Fibroblast of peridontal ligament (primary cell): ENCODE measurements at regions not wholly inside any gene's neighbourhood (a gene's known extent, or its start where the extent isn't known, plus 50 kb on each side); places are given as distances from the start of the nearest gene placed in this dataset.
"Not testable (repeated sequence)": the region's sequence is repeated elsewhere in the genome, so short reads cannot be mapped to it uniquely, and the experiment has no call there.

ENCODE experiments used
- DNase-seq: peaks from one replicate; pipeline ENCODE4 v3.0.0-alpha.2; 2010; ENCODE audit errors: extremely low read depth

- DNase-seq, result no peak
Observed at GRCh38 chr2:111251711-111252110, 131.0 kb downstream of the BCL2L11 start.

DNA sequence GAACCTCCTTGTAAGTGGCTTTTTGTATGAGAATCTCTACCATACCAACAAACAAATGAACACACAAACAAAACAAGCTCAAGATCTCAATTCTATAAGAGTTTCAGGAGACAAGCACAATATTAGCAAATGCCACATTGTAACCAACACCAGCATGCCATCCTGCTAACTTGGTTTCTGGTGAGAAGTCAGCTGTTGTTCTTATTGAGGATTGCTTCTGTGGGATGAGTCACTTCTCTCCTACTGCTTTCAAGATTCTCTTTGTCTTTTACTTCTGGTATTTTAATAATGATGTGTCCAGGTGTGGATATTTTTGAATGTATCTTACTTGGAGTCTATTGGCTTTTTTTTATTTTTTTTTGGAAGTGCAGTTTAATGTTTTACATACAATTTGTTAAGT lies 131.7 kb downstream of the BCL2L11 start:
- DNase-seq, result no peak

DNA sequence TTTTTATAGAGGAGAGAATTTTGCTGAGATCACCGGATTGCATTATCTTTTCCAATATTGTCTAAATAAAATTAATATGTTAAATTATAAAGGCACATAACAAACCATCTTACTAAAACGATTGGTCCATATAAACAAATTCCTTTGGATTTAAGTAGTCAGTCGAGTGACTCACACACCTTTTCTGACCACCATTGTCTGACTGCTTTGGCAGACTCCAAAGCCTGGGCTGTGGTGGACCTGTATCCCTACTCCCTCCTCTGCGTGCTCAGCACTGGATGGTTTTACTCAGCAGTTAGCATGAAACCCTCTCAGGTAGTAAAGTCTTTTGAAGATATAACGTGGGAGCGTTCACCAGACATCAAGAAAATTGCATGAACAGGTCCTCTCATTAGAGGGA lies 134.2 kb downstream of the BCL2L11 start:
- DNase-seq, result not testable (repeated sequence)

DNA sequence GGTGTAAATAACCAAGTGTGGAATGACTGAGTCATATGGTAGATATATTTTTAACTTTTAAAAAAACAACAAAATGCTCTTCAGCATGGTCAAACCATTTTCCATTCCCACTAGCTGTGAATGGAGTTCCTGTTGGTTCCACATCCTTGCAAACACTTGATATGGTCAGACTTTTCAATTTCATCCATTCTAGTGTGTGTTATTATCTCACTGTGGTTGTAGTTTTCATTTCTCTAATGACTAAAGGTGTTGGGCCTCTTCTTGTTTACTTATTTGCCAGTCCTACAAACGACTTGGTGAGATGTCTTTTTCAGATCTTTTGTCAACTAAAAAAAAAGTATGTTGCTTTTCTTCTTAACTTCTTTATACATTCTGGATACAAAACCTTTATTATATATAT lies 135.9 kb downstream of the BCL2L11 start:
- DNase-seq, result not testable (repeated sequence)

DNA sequence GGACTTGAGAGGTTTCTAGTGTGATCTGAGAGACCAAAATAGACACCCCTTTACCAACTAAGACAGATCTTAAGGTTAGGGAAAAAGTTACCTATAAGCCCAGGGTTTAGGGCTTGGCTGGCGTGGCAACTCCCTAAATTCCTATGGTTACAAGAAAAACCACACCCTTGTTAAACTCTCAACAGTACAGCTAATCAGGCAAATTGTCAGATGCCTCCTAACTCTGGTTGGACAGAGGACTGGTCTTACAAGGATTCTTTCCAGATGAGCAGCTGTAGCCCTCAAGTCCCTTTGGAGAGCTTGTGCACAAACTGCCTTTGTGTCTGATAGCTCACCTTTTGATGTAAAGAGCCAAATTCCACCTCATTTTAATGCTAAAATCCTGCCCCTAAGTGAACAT lies 136.9 kb downstream of the BCL2L11 start:
- not testable (repeated sequence) for DNase-seq

GRCh38 chr2:111258318-111258717 lies 137.6 kb downstream of the BCL2L11 start:
- DNase-seq, result not testable (repeated sequence)

- not testable (repeated sequence) for DNase-seq
Observed at GRCh38 chr2:111262627-111263379, 142.1 kb downstream of the BCL2L11 start.

- DNase-seq, result not testable (repeated sequence)
Observed at GRCh38 chr2:111263380-111264017, 142.8 kb downstream of the BCL2L11 start.

DNA sequence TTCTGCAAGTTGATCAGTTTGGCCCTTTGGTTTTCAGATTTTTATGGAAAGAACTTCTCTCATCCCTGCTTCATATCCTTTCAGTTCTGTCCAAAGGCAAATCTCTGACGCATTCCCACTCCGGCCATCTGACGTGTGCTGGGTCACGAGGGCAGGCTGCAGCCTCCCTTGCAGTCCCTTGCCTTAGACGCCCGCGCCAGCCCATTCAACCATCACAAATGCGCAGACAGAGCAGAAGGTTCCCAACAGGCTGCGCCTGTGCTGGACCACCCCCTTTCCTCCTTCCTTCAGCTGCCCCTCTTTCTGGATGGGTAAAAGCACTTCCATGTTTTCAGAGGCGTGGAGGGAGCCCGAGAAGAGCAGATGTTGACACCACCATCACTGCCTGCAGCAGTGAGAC lies 144.2 kb downstream of the BCL2L11 start:
- DNase-seq, result not testable (repeated sequence)

DNA sequence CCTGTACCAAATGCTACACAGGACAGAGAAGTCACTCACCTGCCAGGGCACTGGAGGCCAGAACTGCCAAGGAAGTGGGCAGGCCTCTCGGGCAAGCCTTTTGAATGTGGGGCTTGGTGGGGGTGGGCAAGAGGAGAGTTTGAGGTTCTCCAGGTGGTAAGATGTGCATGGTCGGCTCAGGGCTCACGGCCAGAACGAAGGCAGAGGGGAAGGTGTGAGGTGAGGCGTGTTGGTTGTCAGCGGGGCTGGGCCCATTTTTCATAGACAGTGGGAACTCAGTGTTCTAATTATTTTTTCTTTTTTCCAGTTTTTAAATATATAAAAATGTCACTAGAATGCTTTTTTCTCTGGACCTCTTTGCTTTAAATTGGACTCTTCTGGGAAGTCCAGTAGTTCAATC lies 145.8 kb downstream of the BCL2L11 start:
- DNase-seq, result not testable (repeated sequence)

- DNase-seq, result not testable (repeated sequence)
Observed at GRCh38 chr2:111267038-111267437, 146.3 kb downstream of the BCL2L11 start.

- DNase-seq, result not testable (repeated sequence)
Observed at GRCh38 chr2:111269761-111270323, 149.1 kb downstream of the BCL2L11 start.

GRCh38 chr2:111270569-111270968 lies 149.9 kb downstream of the BCL2L11 start:
- not testable (repeated sequence) for DNase-seq

DNA sequence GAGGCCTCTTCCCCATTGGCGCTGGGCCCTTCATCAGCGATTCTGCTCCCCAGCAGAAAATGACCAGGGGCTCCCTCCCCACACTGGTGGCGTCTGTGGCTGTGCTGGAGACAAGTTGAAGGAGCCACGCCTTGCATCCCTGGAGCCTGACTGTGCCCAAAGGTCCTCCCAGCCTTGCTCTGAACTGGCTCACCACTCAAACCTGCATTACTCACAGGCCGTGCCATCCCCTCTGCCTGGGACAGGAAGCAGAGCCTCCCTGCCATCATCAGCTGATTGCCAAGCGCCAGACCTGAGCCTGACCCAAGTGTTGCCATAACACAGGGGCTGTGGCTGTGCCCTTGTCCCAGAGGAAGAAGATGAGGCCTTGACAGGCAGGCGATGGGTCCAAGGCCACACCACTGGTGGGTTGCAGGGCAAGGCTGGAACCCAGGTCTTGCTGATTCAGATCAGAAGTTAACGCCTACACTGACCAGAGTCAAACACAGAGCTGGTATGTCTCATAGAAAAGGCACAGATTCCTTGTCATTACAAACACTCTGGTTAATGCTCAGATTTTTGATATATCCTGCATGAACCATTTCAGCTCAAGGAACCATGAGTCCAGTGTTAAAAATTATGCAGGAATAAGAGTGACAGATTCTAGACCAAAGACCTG lies 151.1 kb downstream of the BCL2L11 start:
- DNase-seq, result not testable (repeated sequence)

DNA sequence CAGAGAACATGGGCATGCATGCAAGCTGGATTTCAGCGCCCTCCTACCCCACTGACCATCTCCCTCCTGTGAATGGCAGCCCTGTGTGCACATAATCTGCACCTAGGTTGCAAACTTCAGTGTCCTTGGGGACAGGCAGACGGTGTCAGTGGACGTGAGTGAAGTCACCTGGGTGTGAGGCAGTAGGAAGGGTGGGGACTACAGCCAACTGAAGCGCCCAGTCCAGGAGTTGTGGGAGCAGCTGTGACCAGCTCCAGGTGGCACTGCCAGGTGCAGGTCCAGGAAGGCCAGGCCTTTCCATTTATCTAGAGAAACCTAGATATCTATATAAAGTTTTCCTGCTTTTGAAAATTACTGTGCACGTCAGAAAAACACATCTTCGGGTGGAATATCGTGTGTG lies 152.3 kb downstream of the BCL2L11 start:
- DNase-seq, result not testable (repeated sequence)

DNA sequence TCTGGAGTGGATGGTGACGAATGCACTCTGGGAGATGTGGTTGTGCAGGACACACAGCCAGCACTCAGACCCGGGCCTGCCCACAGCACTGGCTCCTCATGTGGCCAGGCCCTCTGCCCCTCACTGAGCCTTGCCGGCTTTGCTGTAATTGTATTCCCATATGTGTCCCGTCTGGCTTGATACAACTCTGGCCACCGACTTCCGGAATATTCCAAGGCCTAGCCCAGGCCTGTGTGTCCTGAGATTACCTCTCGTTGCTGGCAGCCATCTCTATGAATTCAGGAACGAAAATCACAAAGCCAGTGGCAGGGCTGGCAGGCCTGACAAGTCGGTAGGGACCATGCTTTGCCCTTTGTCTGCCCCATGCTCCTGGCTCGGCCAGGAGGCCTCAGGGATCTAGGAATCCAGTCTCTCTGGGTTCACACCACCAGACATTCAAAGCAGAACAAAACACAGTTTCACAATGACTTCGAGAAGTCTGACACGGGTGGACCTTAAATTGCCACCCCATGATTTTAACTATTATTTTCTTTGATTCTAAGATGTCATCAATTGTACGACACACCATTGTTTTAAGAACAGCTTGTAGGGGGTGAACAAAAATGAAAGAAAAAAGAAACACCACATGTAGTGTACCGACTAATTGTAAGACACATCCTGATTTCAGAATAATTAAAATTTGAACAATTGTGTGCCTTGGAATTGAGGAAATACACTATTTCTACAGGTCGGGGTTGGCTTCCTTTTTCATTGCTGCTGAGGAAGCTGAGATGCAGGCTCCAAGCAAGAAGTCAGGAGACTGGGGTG lies 154.5 kb downstream of the BCL2L11 start:
- not testable (repeated sequence) for DNase-seq

- DNase-seq, result not testable (repeated sequence)
Observed at GRCh38 chr2:111275854-111276171, 155.1 kb downstream of the BCL2L11 start.

- DNase-seq, result not testable (repeated sequence)
Observed at GRCh38 chr2:111278133-111278532, 157.4 kb downstream of the BCL2L11 start.

GRCh38 chr2:111280709-111281286 lies 160.1 kb downstream of the BCL2L11 start:
- DNase-seq, result not testable (repeated sequence)

DNA sequence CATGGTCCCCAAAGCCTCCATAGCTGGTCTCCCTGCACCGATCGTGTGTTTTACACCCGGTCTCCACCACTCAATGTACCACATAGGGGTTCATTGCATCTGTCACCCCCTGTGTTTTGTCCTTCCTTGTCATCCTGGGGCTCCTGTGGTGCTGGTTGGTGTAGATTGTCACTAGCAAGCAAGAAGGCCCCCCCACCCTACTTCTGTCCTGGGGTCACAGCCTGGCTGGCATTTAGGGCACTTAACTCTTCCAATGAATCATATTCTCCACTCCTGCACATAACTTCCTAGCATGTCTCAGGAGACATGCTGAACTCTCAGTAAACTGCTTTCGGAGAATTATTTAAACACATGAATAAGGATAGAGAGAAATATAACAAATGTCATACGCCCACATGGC lies 161.4 kb downstream of the BCL2L11 start:
- not testable (repeated sequence) for DNase-seq
